ENCODE measurements at regions not wholly inside any gene's neighbourhood (a gene's known extent, or its start where the extent isn't known, plus 50 kb on each side); places are given as distances from the start of the nearest gene placed in this dataset.

- no peak overlapping the region for H3K14ac ChIP-seq (replicated peaks; ENCODE audit: low read depth, low read length)
- H3K4me2 ChIP-seq (ENCODE audit: low read depth, low read length), result no peak overlapping the region
- no peak overlapping the region for H3K18ac ChIP-seq (ENCODE audit: low read depth, low read length)
- H2BK20ac ChIP-seq (ENCODE audit: low read depth, low read length), result no peak overlapping the region
- no peak for ATAC-seq (ENCODE audit: low read depth)
- DNase-seq, result no peak
- no peak overlapping the region for H3K23ac ChIP-seq (ENCODE audit: low read depth, low read length)
- peaks cover 3% of the 10 kb centered on the region; the same call in 1 of the 2 replicates for H3K9me3 ChIP-seq (ENCODE audit: control insufficient read depth, insufficient read depth, low read length)
- H4K91ac ChIP-seq (ENCODE audit: insufficient read depth, low read depth, low read length), result no peak overlapping the region
- BruUV-seq (replicated peaks), result no TSS peak
- in situ Hi-C loops (cut with MboI; ENCODE audit: low sequenced_read_pairs), result loop anchor here (10.0 kb wide), 1 partner anchor 62 kb away; no protein-coding TSS in a partner anchor
- dilution Hi-C loops (cut with HindIII; ENCODE audit: low sequenced_read_pairs, unreplicated experiment), result no loop called here
- H2AK9ac ChIP-seq (replicated peaks; ENCODE audit: low read depth, low read length, poor library complexity), result no peak overlapping the region
- no peaks in the 10 kb centered on the region for H3K36me3 ChIP-seq (ENCODE audit: control insufficient read depth, insufficient read depth, low read length)
- no peak overlapping the region for H2AFZ ChIP-seq (replicated peaks; ENCODE audit: low read length, poor library complexity)
- peaks cover 2% of the 10 kb centered on the region; the same call in 1 of the 2 replicates for H3K9me1 ChIP-seq (ENCODE audit: insufficient read depth, low read length)
- H2AK5ac ChIP-seq (ENCODE audit: low read depth, low read length), result no peak overlapping the region
- peaks cover 36% of the 10 kb centered on the region for H3K27me3 ChIP-seq (ENCODE audit: control insufficient read depth, insufficient read depth, low read length)
- H3K4ac ChIP-seq (ENCODE audit: low read depth, low read length), result no peak overlapping the region
- H2BK15ac ChIP-seq (ENCODE audit: low read depth, low read length), result no peak overlapping the region
- H2BK120ac ChIP-seq (ENCODE audit: low read depth, low read length), result no peak overlapping the region
- H3K27ac ChIP-seq (ENCODE audit: insufficient read depth, low read length), result no peak overlapping the region
- no peak overlapping the region for H3K4me3 ChIP-seq (ENCODE audit: insufficient read depth, low read depth, low read length)
- H3K9ac ChIP-seq (ENCODE audit: low read depth, low read length), result no peak overlapping the region
- ChIA-PET POLR2A (ENCODE audit: unreplicated experiment) (no interaction called here), CTCF (no interaction called here)
- intact Hi-C loops (cut with micrococcal nuclease), result no loop called here
- no peak overlapping the region for H4K5ac ChIP-seq (ENCODE audit: low read depth, low read length)
- H2BK5ac ChIP-seq (ENCODE audit: low read depth, low read length, poor library complexity, severe bottlenecking), result no peak overlapping the region
- TF ChIP-seq RAD21 (IDR thresholded peaks at IDR 0.05; ENCODE audit: low read length), result no peak
- TF ChIP-seq MAZ (IDR thresholded peaks at IDR 0.05; ENCODE audit: borderline replicate concordance, low read depth, low read length), result no peak
- no peak for TF ChIP-seq CTCF (conservative IDR thresholded peaks at IDR 0.05; ENCODE audit: low read depth, low read length)
- TF ChIP-seq MAFK (IDR thresholded peaks at IDR 0.05; ENCODE audit: low read depth, low read length), result no peak
- TF ChIP-seq RCOR1 (IDR thresholded peaks at IDR 0.05; ENCODE audit: insufficient replicate concordance, low read length), result no peak
- TF ChIP-seq POLR2A (IDR thresholded peaks at IDR 0.05; ENCODE audit: low read depth, low read length), result no peak
- no peak for TF ChIP-seq ELK1 (IDR thresholded peaks at IDR 0.05; ENCODE audit: borderline replicate concordance, low read depth, low read length)
- TF ChIP-seq RFX5 (IDR thresholded peaks at IDR 0.05; ENCODE audit: low read depth, low read length), result no peak
- no peak for TF ChIP-seq BHLHE40 (IDR thresholded peaks at IDR 0.05; ENCODE audit: low read depth, low read length)
- TF ChIP-seq CHD1 (IDR thresholded peaks at IDR 0.05; ENCODE audit: low read depth, low read length), result no peak
- H4K8ac ChIP-seq (ENCODE audit: low read depth in 2 of 2, low read length in 2 of 2), result no peak overlapping the region
- H4K20me1 ChIP-seq (ENCODE audit: insufficient read depth, low read length), result no peaks in the 10 kb centered on the region
- no peaks in the 10 kb centered on the region for H3K4me1 ChIP-seq (ENCODE audit: control insufficient read depth, insufficient read depth, low read length)
- no peaks in the 10 kb centered on the region for H3K79me1 ChIP-seq (ENCODE audit: low read depth in 1 of 2, low read length in 2 of 2)
- H3K56ac ChIP-seq (ENCODE audit: extremely low read depth, insufficient read depth, low read length), result no peak overlapping the region
- 60% methylated on average over 1 of the region's 1 CpG; no CpG with 5 or more reads in 1 of the 2 experiments for WGBS, 2 experiments (ENCODE audit: extremely low coverage in 2 of 2, insufficient read length in 1 of 2)
Measured at GRCh38 chr1:148357037-148357436, 126.1 kb downstream of the PPIAL4G start.

Data from IMR-90 (cell line).